Karpas-422 (cell line): ENCODE measurements at regions not wholly inside any gene's neighbourhood (a gene's known extent, or its start where the extent isn't known, plus 50 kb on each side); places are given as distances from the start of the nearest gene placed in this dataset.

Experiments
- DNase-seq: peaks from one replicate; pipeline ENCODE4 v3.0.0-alpha.2; 2015
- H2AFZ ChIP-seq: fragments of 200-600 bp; sonication (generic); 2 replicates; pipeline ENCODE4 v1.6.1; 2014; ENCODE audit warnings: antibody characterized with exemption, low read length, mixed read lengths
- H3K27ac ChIP-seq: fragments of 200-600 bp; sonication (generic); 2 replicates; pipeline ENCODE4 v1.5.1; 2014; ENCODE audit warnings: mild to moderate bottlenecking, low read length, moderate library complexity
- H3K27me3 ChIP-seq: fragments of 200-600 bp; sonication (generic); 2 replicates; pipeline ENCODE4 v1.6.1; 2014; ENCODE audit warnings: low read length, mixed read lengths
- H3K36me3 ChIP-seq: fragments of 200-600 bp; sonication (generic); 2 replicates; pipeline ENCODE4 v1.6.1; 2014; ENCODE audit warnings: low read length, mixed read lengths; ENCODE audit not compliant: insufficient read depth
- H3K4me1 ChIP-seq: fragments of 200-600 bp; sonication (generic); 2 replicates; pipeline ENCODE4 v1.6.1; 2014; ENCODE audit warnings: mild to moderate bottlenecking, low read length, mixed read lengths
- H3K4me2 ChIP-seq: fragments of 200-600 bp; sonication (generic); 2 replicates; pipeline ENCODE4 v1.6.1; 2014; ENCODE audit warnings: low read length, low read depth, mild to moderate bottlenecking; ENCODE audit not compliant: poor library complexity, severe bottlenecking
- H3K4me3 ChIP-seq: fragments of 200-600 bp; sonication (generic); 2 replicates; pipeline ENCODE4 v1.5.1; 2014; ENCODE audit warnings: mild to moderate bottlenecking, antibody characterized with exemption, low read length, mixed read lengths
- H3K79me2 ChIP-seq: fragments of 200-600 bp; sonication (generic); 2 replicates; pipeline ENCODE4 v1.6.1; 2014; ENCODE audit warnings: mild to moderate bottlenecking, low read length, mixed read lengths
- H3K9ac ChIP-seq: fragments of 200-600 bp; sonication (generic); 2 replicates; pipeline ENCODE4 v1.6.0; 2014; ENCODE audit warnings: low read length
- H3K9me2 ChIP-seq: fragments of 200-600 bp; sonication (generic), shearing (Covaris generic); replicated peaks from 2 replicates; pipeline ENCODE4 v1.6.0; 2014; ENCODE audit warnings: mild to moderate bottlenecking, low read length, moderate library complexity; ENCODE audit not compliant: insufficient read depth
- H3K9me3 ChIP-seq: fragments of 300-700, 200-600 bp; sonication (generic); 2 replicates; pipeline ENCODE4 v1.6.1; 2014; ENCODE audit warnings: low read length, mixed read lengths
- H4K20me1 ChIP-seq: fragments of 200-600 bp; sonication (generic); 2 replicates; pipeline ENCODE4 v1.6.1; 2014; ENCODE audit warnings: mild to moderate bottlenecking, antibody characterized with exemption, low read length, low read depth; ENCODE audit not compliant: insufficient read depth

DNA sequence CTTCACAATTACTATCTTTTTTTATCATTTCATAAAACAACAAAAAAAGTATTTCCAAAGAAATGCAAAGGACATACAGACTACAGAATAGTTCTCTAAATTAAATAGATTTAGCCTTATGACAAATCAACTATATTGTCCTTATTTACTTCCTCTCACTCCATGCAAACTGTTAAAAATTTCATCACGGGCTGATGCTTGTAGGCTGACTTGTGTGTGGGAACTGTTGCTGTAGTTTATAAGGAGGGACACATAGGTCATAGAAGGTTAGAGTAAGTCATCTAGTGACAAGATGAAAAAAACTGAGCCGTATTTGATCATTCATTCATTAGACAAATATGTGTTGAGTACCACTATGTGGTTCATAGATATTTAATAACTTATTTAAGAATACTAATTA is 232.5 kb upstream of the TBL1XR1 start:
- H3K4me2 ChIP-seq = no peak overlapping the region
- no peaks in the 10 kb centered on the region for H3K79me2 ChIP-seq
- no peak overlapping the region for H3K9ac ChIP-seq
- no peaks in the 10 kb centered on the region for H4K20me1 ChIP-seq
- H3K4me1 ChIP-seq = no peaks in the 10 kb centered on the region
- H3K27ac ChIP-seq = no peak overlapping the region
- H3K36me3 ChIP-seq = no peaks in the 10 kb centered on the region
- no peaks in the 10 kb centered on the region for H3K9me2 ChIP-seq
- no peak overlapping the region for H3K4me3 ChIP-seq
- H2AFZ ChIP-seq = no peak overlapping the region
- H3K27me3 ChIP-seq = no peaks in the 10 kb centered on the region
- no peaks in the 10 kb centered on the region for H3K9me3 ChIP-seq
- no peak for DNase-seq

DNA sequence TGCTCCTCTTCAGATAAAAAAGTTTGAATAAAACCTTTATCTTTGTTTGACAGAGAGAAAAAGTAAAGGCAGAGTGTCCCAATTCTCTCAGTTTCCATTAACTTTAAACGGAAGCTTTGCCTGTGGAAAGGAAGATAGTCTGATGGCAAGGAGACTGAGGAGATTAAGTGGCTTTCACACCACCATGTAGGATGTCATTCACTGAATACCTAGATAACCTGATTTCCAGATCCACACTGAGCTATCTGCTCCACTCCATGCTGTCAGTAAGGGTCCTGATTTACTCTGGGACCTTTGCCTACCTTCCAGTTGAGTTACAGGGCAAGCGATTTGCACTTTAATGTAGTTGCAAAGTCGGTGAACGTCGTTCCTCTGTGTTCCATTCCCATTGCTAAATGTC is 233.4 kb upstream of the TBL1XR1 start:
- H3K9me3 ChIP-seq = no peaks in the 10 kb centered on the region
- no peaks in the 10 kb centered on the region for H3K4me1 ChIP-seq
- no peak overlapping the region for H2AFZ ChIP-seq
- no peaks in the 10 kb centered on the region for H3K36me3 ChIP-seq
- no peak for DNase-seq
- H3K27me3 ChIP-seq = no peaks in the 10 kb centered on the region
- H3K4me2 ChIP-seq = no peak overlapping the region
- no peaks in the 10 kb centered on the region for H4K20me1 ChIP-seq
- H3K27ac ChIP-seq = no peak overlapping the region
- H3K9me2 ChIP-seq = no peaks in the 10 kb centered on the region
- H3K4me3 ChIP-seq = no peak overlapping the region
- H3K9ac ChIP-seq = no peak overlapping the region
- no peaks in the 10 kb centered on the region for H3K79me2 ChIP-seq

DNA sequence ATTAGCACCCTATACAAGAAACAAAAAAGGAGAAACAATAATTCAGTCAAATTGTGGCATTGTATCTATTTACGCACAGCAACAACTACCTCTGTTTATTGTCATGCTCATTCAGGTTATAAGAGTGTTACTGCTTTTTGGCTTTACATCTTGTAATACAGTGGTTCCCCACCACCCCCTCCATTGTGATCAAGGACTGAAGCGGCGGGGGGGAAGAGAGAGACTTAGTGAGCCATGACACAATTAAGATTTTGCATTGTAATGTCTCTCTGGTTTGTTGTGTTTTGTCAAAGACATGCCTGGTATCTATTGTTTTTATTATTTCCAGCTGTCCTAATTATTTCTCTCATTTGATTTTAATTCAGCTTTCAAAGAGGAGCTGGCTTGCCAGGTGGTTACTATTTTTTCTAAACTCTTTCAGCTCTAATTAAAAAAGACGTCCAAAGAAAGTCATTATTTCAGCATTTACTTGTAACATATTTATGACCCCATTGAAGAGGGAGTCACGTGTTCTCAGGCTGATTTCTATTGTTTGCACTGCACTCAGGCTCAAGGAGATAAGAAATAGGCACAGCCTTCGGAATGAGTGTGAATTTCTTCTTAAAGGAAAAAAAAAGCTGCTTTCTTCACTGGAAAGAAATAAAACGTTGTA is 234.4 kb upstream of the TBL1XR1 start:
- H3K4me3 ChIP-seq = no peak overlapping the region
- no peak overlapping the region for H3K9ac ChIP-seq
- H3K4me1 ChIP-seq = no peaks in the 10 kb centered on the region
- no peak overlapping the region for H3K4me2 ChIP-seq
- H3K9me3 ChIP-seq = no peaks in the 10 kb centered on the region
- H4K20me1 ChIP-seq = no peaks in the 10 kb centered on the region
- no peaks in the 10 kb centered on the region for H3K36me3 ChIP-seq
- H2AFZ ChIP-seq = no peak overlapping the region
- no peak for DNase-seq
- no peaks in the 10 kb centered on the region for H3K9me2 ChIP-seq
- no peaks in the 10 kb centered on the region for H3K27me3 ChIP-seq
- H3K27ac ChIP-seq = no peak overlapping the region
- H3K79me2 ChIP-seq = no peaks in the 10 kb centered on the region

DNA sequence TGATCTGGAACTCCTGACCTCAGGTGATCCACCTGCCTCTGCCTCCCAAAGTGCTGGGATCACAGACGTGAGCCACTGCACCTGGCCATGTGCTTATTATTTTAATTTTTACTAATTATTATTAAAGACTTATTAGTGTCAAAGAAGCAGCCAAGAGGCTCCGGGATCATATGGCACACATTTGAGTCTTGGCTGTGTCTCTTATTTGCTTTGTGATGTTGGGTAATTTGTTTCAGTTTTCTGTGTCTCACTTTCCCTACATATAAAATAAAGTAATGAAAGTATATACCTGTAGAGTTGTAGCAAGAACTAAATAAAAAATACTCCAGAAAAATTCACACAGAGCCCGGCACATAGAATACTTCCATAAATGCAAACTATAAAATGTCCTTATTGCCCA is 238.0 kb upstream of the TBL1XR1 start:
- Histone ChIP-seq H3K4me3 (no peak overlapping the region), H3K27ac (no peak overlapping the region), H3K4me1 (no peaks in the 10 kb centered on the region), H3K27me3 (no peaks in the 10 kb centered on the region), H3K79me2 (no peaks in the 10 kb centered on the region), H3K9me2 (no peaks in the 10 kb centered on the region), H4K20me1 (no peaks in the 10 kb centered on the region), H3K9me3 (no peaks in the 10 kb centered on the region), H3K4me2 (no peak overlapping the region), H3K36me3 (no peaks in the 10 kb centered on the region), H3K9ac (no peak overlapping the region), H2AFZ (no peak overlapping the region)
- DNase-seq = no peak

DNA sequence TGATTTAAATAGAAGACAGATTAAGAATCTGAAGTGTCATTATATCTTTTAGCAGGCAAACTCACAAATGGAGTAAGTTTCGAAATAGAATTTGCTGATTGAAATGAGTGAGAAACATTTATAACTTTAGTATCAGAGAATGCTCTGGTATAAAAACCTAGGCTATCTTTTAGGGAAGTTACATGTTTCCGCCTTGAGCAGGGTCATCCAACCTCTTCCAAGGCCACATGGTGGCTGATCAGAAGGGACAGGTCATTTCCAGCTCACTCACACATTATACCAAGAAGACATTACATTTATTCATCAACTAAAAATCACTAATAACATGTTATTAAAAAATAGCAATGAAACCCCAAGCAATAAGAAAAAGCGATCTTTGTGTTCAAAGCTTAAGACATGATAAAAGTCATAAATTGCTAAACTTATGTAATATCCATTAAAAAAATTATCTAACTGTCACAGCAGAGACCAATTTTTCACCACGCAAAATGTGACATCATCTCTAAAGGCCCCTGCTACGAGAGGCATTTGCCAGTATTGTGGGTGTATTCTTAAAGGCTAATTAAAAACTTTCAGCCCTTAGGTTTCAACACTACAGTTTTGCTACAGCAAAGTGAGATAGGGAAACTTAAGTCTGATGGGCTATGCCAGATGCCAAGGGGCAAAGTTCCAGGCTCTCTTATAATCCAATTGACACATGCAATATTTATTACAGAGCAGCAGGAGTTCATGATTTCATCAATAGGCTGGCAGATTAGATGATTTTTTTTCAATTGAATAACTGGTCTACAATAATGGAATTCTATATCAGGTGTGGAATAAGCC is 240.4 kb upstream of the TBL1XR1 start:
- Histone ChIP-seq H3K4me3 (no peak overlapping the region), H3K9me2 (no peaks in the 10 kb centered on the region), H3K36me3 (no peaks in the 10 kb centered on the region), H3K9ac (no peak overlapping the region), H3K79me2 (no peaks in the 10 kb centered on the region), H3K27me3 (no peaks in the 10 kb centered on the region), H3K4me1 (peaks cover 13% of the 10 kb centered on the region), H2AFZ (no peak overlapping the region), H3K4me2 (no peak overlapping the region), H4K20me1 (no peaks in the 10 kb centered on the region), H3K9me3 (no peaks in the 10 kb centered on the region), H3K27ac (no peak overlapping the region)
- no peak for DNase-seq

DNA sequence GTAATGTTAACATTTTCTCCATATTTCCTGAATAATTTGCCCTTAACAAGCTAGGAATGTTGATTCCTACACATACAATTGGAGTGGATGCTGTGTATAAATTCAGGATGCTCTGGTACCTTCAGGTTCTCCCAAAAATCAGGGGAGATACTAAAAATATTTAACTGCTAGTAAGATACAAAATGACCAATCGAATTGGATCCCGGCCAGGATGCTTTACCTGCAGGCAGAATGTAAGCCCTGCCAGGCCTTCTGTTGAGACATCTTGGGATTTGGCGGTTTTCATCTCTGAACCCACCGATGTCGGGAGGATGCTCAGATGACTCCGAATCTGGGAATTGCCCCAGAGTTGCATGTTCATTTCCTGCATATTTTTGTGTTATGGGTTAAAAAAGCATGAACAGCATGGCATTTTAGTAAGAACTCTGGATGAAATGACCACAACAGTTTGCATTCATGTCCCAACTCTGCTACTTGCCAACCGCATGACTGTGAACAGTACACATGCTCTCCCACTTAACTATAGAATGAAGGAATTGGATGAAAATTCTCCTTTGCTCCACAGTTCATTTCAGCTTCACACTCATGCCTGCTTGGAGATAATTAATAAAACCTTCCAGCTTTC is 241.4 kb upstream of the TBL1XR1 start:
- H4K20me1 ChIP-seq = no peaks in the 10 kb centered on the region
- H3K4me1 ChIP-seq = peaks cover 13% of the 10 kb centered on the region
- no peak overlapping the region for H3K9ac ChIP-seq
- H3K9me2 ChIP-seq = no peaks in the 10 kb centered on the region
- H3K4me3 ChIP-seq = no peak overlapping the region
- H3K9me3 ChIP-seq = no peaks in the 10 kb centered on the region
- H3K4me2 ChIP-seq = no peak overlapping the region
- H3K79me2 ChIP-seq = no peaks in the 10 kb centered on the region
- H2AFZ ChIP-seq = no peak overlapping the region
- DNase-seq = no peak
- no peaks in the 10 kb centered on the region for H3K36me3 ChIP-seq
- H3K27ac ChIP-seq = no peak overlapping the region
- no peaks in the 10 kb centered on the region for H3K27me3 ChIP-seq

DNA sequence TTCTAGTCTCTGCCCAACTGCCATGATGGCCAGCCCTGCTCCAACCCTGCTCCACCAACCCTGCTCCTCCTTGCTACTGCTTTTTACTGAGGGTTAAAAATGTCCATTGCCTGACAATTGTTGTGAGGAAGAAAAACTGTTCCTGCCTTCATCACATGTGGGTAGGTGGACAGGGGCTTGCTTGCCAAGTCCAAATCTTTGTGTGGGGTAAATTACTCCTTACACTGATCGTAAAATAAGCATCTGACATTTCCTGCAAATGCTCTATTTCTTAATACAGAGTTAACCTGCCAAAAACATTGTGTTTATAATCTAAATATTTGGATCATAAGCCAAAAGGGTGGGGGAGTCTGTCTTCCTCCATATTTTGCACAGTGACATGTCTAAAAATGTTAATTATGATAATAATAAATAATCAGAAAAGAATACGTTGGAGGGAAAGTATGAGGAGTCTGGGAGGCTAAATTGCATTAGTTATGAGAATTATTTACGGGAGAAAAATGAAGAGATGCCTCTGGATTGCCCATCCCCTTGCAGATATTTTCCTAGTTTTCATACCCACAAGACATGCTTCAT is 242.5 kb upstream of the TBL1XR1 start:
- H3K79me2 ChIP-seq = no peaks in the 10 kb centered on the region
- no peak overlapping the region for H3K4me2 ChIP-seq
- H3K27ac ChIP-seq = no peak overlapping the region
- H3K9me2 ChIP-seq = no peaks in the 10 kb centered on the region
- no peak overlapping the region for H2AFZ ChIP-seq
- H3K4me1 ChIP-seq = peaks cover 13% of the 10 kb centered on the region
- no peaks in the 10 kb centered on the region for H3K36me3 ChIP-seq
- no peak for DNase-seq
- H3K4me3 ChIP-seq = no peak overlapping the region
- no peaks in the 10 kb centered on the region for H4K20me1 ChIP-seq
- H3K9ac ChIP-seq = no peak overlapping the region
- no peaks in the 10 kb centered on the region for H3K27me3 ChIP-seq
- no peaks in the 10 kb centered on the region for H3K9me3 ChIP-seq

DNA sequence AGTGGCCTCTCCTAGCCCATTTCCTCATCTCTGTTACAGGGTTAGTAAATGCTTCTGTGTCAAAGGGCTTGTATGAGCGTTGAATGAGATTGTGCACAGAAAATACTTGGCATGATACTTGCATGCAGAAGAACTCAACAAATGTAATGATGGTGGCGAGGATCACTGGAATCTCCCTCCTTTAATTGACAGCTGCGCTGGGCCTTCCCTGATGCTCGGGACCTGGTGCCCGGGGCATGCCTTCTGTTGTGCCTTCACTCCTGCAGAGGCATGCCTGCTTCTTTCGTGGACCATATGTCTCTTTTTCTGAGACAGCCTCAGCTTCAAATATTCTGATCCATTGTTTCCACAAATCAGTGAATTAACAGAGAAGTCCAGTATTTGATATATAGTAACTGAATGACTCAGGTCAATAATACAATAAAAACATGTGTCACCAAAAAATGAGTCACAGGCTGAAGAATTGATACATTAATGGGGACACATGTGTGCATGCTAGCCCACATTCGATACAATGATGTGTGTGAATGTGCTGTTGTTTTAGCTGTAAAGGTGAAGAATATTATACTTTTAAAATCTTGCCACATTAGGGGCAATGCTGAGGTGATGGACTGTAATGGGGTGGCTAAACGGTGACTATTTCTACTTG is 243.3 kb upstream of the TBL1XR1 start:
- Histone ChIP-seq H3K36me3 (no peaks in the 10 kb centered on the region), H2AFZ (no peak overlapping the region), H3K4me1 (peaks cover 13% of the 10 kb centered on the region), H3K9ac (no peak overlapping the region), H3K27ac (no peak overlapping the region), H3K9me2 (no peaks in the 10 kb centered on the region), H3K4me3 (no peak overlapping the region), H3K9me3 (no peaks in the 10 kb centered on the region), H3K27me3 (no peaks in the 10 kb centered on the region), H3K79me2 (no peaks in the 10 kb centered on the region), H3K4me2 (no peak overlapping the region), H4K20me1 (no peaks in the 10 kb centered on the region)
- DNase-seq = no peak
